ENCODE measurements at regions not wholly inside any gene's neighbourhood (a gene's known extent, or its start where the extent isn't known, plus 50 kb on each side); places are given as distances from the start of the nearest gene placed in this dataset.
"Not testable (repeated sequence)": the region's sequence is repeated elsewhere in the genome, so short reads cannot be mapped to it uniquely, and the experiment has no call there.

DNA sequence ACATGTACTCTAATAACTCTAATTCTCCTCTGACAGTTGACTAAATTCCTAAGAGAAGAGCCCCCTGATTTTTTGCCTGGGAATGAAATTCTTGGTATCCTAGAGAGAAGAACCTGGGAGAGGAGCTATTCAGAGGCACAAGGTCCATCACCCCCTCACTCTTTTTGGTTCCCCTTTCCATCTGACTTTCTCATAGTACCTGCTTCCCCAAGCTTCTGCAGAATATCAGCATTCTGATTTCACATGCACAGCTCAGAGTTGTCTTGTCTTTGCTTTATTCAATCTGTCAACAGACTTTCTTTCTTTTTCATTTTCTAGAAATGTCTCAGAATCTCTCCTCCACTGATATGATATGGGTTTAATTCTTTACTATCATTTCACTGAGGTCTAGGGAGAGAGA, 141.5 kb upstream of the FBXL17 start:
- no peak for DNase-seq

DNA sequence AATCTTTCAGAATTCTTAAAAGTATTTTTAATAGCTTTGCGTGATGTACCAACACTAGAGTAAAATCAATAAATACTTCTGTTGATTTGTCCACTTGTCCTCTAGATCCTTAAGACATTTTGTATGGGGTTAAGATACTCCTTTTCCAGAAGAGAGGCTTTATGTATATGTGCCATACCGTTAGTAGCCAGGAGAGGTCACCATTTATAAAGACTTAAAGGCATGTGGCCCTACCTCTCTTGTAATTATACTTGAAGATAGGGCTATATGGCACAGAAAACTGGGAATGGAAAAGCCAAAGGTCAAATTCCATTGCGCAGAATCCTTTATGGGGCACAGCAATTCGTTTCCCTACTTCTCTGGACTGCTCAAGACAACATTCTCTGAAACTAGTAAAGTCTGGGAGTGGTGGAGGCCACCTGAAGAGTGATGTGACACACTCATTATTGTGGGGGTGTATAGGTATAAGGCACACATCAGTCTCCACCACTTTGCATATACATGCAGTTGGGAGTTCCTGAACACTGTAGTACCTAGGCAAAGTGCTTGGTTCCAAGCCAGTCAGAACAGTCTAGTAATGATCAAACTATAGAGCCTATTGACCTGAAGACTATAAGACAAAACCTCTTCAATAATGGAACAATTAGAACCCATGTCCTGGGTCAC, 140.1 kb upstream of the FBXL17 start:
- no peak for DNase-seq

DNA sequence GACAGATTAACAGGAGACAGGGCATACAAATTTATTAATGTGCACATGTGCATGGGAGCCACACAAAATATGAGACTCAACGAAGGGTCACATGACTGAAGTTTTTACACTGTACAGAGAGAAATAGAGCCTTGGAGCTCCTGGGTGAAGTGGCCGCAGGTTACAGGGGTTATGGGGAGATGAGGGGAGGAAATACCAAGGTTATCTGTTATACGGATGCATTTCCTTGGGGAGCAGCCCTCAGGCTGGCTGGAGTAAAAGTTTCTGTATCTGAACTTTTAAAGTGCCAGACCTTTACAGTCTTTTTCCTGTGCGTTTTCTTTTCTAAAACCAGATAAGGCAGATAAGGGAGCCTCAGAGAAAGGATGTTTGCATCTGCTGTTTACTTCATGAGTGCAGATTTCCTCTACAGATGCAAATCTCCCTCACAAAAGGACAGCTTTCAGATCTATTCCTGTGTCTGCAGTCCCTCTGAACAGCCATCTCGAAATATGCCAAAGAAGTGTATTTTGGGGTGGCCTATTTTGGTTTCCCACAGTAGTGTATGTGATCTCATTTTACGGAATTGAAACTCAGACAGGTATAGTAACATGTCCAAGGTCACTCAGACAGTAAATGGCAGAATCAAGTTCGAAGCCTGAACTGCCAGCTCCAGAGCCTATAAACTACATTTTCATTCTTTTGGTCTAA, 139.3 kb upstream of the FBXL17 start:
- no peak for DNase-seq

DNA sequence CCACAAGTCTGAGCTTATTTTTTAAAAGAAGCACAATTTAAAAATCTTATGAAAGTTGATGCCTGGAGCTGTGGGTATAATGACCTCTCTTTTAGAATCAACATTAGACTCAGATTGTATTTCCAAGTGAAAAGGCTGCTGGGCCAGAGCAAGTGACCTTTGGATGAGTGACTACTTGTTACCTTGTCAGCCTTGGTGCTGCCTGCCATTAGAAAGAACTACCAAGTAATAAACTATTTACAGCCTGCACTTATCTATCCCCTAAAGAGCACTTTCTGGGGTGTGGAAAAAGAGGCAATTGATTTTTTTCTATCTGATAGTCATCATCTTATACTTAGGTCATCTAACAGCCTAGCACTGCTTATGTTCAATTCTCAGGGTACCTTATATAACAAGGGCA, 134.9 kb upstream of the FBXL17 start:
- no peak for DNase-seq

DNA sequence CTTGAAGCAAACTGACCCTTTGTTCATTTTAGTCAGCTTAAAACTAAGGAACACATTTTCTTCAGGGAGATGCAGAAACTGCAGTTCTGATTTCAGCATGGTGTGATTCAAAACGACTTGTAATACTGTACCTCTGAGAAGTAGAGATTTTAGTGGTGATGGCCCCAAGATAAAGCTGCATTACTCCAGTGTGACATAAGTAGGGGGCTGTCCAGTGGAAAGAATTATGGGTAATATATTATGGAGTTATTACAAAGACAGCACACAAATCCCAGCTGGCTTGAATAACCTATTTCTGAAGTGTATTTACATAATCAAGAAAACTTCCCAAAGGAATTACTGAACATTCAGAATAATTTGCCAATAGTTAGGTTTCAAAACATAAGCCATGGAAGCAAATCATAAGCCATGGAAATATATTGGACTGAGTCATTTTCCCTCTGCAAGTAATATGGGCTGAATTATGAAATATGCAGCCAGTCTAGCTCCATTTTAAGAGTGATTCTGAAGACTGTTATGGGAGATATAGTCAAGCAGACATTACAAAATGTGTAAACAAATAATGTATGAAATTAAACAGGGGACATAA, 133.7 kb upstream of the FBXL17 start:
- no peak for DNase-seq

DNA sequence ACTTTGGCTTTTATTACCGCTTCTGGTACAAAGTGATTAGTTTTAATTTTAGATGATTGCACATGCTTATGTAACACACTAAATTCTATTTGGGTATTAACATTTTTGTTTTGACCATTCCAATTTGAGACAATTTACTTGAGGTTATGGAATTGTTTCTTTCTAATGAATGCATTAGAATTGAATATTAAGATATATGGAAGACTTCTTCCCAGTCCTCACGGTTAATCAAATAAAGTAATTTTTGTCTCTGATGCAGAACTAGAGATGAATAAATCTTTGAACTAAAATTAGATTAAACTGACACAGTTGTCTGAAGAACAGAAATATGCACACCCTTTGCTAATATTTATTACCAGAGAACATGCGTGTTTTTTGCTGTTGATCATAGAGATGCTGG, 127.1 kb upstream of the FBXL17 start:
- no peak for DNase-seq

DNA sequence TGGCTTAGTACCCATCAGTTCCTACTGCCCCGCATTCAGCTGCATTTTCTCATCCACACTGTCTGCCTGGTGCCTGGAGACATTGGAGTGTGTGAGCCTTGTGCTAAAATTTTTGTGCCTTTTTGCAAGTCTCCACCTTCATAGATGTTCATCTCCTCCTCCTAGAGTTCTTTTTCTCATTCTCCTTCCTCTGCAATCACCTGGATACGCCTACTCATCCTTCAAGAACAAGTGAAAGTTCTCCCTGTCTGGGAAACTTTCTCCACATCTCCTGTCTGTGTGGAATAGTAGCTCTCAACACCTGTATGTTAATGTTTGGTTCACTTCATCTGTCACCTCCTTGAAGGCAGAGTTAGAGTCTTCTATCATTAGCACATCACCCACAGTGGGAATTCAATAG, 125.7 kb upstream of the FBXL17 start:
- DNase-seq: no peak

DNA sequence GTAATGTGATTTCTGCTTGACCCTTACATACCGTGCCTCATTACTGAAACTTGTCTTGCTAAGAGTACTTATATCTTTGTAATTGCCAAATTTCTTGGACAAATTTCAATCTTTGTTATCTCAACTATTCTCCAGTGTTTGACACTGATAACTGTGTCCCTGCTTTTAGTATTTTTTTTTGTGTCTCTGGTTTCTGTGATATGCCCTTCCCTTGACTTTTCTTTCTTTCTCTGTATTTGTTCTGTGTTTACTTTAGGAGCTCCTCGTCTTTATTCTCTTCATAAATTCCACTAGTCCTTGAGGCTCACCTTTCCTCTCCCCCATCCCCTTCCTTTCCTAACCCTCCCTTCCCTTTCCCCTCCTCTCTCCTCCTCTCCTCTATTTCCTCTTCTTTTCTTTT, 123.7 kb upstream of the FBXL17 start:
- DNase-seq: no peak

DNA sequence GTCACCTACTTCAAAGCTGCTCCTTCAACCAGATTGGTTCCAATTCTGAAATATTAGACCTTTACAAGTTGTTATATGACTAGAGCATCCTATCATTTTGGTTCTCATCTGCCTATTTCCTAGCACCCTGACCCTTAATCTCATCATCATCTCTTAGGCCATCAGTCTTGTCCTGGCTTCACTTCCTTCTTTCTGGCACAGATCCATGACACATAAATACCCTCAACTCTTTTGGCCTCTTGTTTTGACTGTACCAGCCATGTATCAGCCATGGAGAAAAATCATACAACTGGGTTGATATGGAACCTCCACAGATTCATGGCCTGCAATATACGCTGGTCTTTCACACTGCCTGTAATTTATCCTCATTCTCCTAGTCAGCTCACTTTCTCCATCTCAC, 123.1 kb upstream of the FBXL17 start:
- no peak for DNase-seq

DNA sequence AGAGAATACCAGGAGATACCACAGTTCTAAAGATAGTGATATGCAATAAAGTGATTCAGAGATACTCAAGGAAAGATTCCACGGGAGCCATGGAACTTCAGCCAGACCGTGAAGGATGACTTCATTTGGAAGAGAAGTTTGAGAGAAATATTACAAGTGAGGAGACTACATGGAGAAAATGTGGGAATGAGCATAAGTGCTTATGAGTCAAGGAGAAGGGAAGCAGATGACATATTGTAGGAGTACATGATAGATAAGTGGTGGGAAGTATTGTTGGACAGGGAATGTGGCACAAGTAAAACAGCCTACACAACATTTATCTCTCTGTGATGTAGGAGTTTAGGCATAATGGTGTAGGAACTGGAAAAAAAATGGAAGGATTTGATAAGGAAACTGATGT, 122.1 kb upstream of the FBXL17 start:
- no peak for DNase-seq

DNA sequence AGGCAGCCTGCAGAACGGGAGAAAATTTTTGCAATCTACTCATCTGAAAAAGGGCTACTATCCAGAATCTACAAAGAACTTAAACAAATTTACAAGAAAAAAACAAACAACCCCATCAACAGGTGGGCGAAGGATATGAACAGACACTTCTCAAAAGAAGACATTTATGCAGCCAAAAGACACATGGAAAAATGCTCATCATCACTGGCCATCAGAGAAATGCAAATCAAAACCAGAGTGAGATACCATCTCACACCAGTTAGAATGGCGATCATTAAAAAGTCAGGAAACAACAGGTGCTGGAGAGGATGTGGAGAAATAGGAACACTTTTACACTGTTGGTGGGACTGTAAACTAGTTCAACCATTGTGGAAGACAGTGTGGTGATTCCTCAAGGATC, 113.7 kb upstream of the FBXL17 start:
- DNase-seq: not testable (repeated sequence)

DNA sequence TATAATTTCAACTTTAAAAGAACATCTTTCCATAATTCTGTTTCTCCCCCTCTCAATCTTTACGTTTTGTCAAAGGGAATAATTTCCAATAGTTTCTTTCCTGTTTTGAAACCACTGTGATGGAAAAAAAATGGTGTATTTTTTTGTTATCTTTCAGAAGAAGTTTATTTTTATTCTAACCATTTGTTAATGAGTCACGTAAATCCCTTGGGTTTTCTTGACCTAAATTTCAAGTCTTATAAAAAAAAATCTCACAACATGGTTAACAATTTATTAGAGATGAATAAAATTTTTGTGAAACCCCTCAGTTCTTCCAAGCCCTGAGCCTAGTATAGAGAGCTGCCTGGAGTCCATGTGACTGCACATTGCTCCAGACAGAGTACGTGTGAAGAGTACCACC, 106.1 kb upstream of the FBXL17 start:
- no peak for DNase-seq

DNA sequence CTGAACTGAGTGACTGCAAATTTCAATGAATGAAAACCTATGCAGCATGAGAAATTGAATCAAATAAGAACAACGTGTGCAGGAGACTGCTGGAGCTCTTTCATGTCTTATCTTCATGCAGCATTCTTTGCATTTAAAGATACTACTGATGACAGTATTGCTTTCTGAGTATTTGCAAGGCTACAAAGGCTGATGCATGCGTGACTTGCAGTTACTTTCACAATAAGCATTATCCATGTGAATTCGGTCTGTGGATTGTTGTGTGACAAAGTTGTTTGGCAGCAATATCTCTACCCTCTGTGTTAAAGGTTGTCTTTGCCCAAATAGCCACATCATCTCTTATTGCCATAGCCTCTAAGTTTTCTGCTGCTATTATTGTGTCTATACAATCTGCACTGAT, 102.1 kb upstream of the FBXL17 start:
- DNase-seq: no peak

DNA sequence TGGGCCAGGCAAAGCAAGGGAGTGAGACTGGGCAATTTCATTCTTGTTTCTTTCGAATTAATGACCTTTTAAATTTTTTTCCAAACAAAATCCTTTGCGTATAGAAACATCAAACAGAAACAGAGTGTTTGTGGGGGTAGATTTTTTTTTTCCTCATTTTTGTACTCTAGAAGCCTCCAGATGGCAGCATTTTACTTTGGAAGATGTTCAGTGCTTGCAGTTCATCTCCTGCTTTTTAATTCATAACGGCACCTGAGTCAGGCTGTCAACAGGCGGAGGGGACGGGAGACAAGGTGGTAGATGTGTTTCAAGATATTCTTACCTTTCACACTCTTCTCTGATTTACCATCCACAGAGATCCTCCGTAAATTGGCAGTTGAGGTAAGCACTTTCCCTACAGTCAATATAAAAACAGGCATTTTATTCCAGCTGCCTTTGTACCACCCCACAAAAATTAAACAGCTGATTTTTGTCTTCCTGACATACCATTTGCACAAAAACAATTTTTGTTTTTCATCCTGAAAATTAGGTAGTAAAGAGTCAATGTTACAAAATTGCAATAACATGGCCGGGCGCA, 99.5 kb upstream of the FBXL17 start:
- no peak for DNase-seq

DNA sequence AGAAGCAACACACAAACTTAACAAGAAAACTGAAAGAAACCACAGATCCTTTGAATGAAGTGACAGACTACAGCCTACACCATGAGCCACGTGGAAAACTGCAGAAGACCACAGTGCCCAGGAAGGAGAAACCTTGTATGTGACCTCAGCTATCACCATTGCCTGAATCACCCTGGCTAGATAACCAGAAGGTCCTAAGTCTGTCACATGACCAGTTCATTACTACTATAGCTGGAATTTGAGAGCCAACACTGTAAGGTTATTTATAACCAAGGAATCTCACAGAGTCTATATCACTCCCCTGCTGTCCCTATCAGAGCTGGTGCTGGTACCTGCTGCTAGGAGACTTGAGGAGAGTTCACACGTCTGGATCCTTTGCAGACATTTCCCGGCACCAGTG, 90.3 kb upstream of the FBXL17 start:
- DNase-seq: no peak

DNA sequence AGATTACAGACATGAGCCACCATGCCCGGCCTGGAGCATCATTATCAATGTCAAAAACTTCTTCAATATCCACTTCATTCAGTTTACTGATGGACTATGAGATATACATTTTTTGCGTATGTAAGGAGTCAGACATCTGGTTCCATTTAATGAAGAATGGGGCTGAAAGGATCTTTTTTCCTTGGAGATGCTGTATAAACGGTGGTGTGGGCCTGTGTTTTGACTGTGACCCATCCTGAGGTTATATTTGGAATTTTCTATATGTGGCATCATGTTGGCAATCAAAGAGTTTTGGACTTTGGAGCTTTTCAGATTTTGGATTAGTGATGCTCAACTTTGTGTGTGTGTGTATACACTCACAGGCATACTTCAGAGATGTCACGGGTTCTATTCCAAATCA, 85.7 kb upstream of the FBXL17 start:
- DNase-seq: no peak

DNA sequence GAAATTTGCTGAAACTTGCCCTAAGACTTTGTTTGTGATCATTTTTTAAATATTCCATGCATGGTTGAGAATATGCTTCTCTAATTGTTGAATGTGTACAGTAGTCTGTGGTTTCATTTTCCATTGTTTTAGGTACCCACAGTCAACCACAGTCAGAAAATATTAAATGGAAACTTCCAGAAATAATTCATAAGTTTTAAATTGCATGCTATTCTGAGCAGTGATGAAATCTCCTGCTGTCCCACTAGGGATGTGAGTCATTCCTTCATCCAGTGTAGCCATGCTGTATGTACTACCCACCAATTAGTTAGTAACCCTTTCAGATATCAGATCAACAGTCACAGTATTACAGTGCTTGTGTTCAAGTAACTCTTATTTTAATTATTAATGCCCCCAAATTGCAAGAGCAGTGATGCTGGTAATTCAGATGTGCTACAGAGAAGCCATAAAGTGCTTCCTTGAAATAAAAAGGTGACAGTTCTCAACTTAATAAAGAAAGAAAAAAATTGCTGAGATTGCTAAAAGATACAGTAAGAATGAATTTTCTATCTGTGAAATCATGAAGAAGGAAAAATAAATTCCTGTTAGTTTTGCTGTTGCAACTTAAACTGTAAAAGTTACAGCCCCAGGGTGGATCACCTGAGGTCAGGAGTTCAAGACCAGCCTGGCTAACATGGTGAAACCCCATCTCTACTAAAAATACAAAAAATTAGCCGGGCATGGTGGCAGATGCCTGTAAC, 79.9 kb upstream of the FBXL17 start:
- no peak for DNase-seq

DNA sequence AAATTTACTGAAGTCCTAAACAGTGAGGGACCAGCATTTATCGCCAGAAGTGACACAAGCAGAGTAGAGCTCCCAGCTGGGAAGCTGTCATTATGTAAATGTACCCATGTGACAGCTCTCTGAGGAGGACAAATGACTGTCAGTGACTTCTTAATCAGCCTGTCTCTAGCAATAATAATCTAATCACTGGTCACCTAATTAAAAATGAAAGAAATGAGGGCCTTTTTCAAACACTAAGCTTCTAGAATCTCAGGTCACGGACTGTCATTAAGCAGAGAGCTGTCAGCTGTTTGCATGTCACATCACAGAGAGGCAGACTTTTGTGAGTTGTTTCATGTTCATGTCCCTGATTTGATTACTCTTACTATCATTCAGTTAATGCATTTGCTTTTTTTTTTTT, 77.9 kb upstream of the FBXL17 start:
- no peak for DNase-seq

DNA sequence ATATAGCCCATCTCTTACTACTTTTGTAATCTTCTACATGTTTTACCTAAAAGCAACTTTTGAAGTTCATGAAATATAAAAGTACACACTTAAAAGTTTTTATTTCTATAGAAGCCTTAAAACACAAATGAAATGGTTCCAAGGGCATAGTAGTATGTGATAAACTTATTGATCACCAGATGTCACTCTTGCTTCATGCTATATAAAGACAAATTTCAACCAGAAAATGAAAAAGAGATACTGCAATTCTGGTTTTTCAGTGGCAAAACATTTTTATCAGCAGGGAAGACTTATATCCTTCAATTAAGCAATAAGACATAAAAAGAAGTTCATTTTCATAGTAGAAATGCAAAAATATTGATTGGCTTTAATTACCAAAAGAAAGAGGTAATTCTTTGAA, 69.4 kb upstream of the FBXL17 start:
- no peak for DNase-seq

DNA sequence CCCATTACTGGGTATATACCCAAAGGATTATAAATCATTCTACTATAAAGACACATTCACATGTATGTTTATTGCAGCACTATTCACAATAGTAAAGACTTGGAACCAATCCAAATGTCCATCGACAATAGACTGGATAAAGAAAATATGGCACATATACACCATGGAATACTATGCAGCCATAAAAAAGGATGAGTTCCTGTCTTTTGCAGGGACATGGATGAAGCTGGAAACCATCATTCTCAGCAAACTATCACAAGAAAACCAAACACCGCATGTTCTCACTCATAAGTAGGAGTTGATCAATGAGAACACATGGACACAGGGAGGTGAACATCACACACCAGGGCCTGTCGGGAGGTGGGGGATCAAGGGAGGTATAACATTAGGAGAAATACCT, 62.2 kb upstream of the FBXL17 start:
- DNase-seq: not testable (repeated sequence)

DNA sequence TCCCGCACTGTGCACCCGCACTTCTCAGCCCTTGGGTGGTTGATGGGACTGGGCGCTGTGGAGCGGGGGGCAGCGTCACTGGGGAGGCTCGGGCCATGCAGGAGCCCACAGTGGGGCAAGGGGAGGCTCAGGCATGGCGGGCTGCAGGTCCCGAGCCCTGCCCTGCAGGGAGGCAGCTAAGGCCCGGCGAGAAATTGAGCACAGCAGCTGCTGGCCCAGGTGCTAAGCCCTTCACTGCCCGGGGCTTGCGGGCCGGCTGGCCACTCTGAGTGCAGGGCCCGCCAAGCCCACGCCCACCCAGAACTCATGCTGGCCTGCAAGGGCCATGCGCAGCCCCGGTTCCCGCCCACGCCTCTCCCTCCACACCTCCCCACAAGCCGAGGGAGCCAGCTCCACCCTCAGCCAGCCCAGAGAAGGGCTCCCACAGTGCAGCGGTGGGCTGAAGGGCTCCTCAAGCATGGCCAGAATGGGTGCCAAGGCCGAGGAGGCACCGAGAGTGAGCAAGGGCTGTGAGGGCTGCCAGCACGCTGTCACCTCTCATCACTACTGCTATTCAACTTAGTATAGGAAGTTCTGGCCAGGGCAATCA, 60.3 kb upstream of the FBXL17 start:
- DNase-seq: not testable (repeated sequence)

DNA sequence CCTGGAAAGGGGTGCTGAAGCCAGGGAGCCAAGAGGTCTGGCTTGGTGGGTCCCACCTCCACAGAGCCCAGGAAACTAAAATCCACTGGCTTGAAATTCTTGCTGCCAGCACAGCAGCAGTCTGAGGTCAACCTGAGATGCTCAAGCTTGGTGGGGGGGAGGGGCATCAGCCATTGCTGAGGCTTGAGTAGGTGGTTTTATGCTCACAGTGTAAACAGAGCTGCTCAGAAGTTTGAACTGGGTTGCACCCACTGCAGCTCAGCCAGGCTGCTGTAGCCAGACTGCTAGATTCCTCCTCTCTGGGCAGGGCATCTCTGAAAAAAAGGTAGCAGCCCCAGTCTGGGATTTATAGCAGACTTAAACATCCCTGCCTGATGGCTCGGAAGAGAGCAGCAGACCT, 55.5 kb upstream of the FBXL17 start:
- no peak for DNase-seq

DNA sequence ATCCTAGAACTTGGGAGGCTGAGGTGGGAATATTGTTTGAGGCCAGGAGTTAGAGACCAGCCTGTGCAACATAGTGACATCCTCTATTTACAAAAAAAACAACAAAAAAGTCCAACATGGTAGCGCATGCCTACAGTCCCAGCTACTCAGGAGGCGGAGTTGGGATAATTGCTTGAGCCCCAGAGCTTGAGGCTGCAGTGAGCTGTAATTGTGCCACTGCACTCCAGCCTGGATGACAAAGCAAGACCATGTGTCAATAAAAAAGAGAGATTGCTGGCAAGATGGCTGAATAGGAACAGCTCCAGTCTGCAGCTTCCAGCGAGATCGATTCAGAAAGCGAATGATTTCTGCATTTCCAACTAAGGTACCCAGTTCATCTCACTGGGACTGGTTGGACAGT, 54.8 kb upstream of the FBXL17 start:
- DNase-seq: no peak

Measured in activated CD8-positive, alpha-beta memory T cell treated with anti-CD3 and anti-CD28 coated beads for 24 hours (primary cell).